NCI-H526 (cell line): ENCODE measurements at regions not wholly inside any gene's neighbourhood (a gene's known extent, or its start where the extent isn't known, plus 50 kb on each side); places are given as distances from the start of the nearest gene placed in this dataset.

ENCODE experiments used
- DNase-seq, 2 experiments: peaks; one replicate each; lab custom pipeline; 2025; lab: John Stamatoyannopoulos, UW

GRCh38 chr21:22582026-22582425 lies 1583.8 kb downstream of the NCAM2 start:
- DNase-seq, result no peak

DNA sequence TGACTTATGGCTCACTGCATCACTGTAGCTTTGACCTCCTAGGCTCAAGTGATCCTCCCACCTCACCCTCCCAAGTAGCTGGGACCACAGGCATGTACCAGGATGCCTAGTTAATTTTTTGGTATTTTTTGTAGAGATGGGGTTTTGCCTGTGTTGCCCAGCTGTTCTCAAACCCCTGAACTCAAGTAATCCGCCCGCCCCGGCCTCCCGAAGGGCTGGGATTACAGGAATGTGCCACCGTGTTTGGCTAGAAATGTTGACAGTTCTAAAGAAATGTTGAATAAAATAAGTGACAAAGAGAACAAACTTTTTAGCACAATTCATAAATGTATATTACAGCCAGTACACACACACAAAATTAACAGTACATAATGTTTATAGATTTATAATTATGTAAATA lies 1586.1 kb downstream of the NCAM2 start:
- DNase-seq, result no peak

GRCh38 chr21:22585558-22585957 lies 1587.3 kb downstream of the NCAM2 start:
- DNase-seq, result no peak

DNA sequence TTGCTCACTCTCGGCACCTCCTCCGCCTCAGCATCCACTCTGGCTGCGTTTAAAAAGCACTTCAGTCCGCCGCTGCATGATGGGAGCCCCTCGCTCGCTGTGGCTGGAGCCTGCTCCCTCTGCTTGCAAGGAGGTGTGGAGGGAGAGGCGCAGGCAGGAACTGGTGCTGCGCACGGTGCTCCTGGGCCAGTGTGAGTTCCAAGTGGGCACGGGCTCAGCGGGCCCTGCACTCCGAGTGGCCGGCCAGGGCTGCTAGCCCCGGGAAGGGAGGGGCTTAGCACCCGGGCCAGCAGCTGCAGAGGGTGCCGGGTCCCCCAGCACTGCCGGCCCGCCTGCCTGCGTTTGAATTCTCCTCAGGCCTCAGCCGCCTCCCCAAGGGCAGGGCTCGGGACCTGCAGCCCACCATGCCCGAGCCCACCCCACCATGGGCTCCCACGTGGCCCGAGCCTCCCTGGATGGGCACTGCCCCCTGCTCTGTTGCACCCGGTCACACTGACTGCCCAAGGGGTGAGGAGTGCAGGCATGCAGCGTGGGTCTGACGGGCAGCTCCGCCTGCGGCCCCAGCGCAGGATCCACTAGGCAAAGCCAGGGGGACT lies 1599.5 kb downstream of the NCAM2 start:
- DNase-seq, result no peak

DNA sequence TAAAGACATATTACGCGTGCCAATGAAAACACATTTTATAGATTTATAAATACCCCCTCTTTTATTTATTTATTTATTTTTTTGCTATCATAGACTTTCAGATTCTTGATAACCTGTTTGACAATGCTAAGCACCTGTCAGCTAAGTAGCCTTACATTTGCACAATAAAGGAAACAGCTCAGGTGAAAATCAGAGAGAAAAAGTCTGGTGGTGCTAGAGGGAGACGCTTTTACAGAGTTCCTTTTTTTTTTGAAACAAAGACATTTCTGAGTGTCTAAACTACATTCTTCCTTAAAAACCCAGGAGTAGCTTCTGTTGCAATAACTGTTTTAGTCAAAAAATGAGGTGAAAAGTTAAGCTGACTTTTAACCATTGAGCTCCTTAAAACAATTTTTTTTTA lies 1611.6 kb downstream of the NCAM2 start:
- no peak for DNase-seq

GRCh38 chr21:22627911-22628310 lies 1629.7 kb downstream of the NCAM2 start:
- DNase-seq, result no peak

DNA sequence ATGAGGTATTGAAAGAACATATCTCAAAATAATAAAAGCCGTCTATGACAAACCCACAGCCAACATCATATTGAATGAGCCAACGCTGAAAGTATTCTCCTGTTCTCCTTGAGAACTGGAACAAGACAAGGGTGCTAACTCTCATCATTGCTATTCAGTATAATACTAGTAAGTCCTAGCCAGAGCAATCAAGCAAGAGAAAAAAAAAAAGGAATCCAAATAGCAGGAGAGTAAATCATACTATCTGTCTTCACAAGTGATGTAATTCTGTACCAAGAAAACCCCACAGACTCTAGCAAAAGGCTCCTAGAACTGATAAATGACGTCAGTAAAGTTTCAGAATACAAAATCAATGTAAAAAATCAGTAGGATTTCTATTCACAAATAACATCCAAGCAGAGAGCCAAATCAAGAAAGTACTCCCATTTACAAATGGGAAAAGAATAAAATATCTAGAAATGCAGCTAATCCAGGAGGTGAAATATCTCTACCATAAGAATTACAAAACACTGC lies 1632.8 kb downstream of the NCAM2 start:
- DNase-seq, result no peak

DNA sequence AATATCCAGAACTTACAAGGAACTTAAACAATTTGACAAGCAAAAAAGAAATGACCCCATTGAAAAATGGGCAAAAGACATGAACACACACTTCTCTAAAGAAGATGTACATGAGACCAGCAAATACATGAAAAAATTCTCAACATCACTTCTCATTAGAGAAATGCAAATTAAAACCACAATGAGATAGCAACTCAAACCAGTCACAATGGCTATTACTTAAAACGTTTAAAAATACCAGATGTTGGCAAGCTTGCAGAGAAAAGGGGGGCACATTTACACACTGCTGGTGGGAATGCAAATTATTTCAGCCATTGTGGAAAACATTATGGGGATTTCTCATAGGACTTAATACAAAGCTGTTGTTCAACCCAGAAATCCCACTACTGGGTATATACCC lies 1634.0 kb downstream of the NCAM2 start:
- DNase-seq, result no peak

DNA sequence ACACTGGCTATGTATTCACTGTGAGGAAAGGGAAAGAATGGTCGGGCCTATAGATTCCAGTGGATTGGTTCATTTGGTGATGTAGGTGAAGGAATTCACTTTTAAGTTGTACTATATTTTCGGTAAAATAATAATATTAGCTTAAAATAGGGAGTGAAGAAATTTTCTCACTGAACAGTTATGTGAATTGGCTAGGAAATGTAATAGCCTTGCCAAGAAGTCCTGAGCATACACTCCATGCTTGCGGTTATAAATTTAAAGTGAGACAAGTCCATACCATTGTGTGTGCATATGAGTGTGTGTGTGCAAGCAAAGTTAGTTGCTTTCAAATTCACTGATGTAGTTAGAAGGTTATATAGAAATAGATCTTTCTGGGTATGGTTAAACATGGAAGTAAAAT lies 1651.0 kb downstream of the NCAM2 start:
- DNase-seq, result no peak

GRCh38 chr21:22650226-22650625 lies 1652.0 kb downstream of the NCAM2 start:
- DNase-seq, result no peak

DNA sequence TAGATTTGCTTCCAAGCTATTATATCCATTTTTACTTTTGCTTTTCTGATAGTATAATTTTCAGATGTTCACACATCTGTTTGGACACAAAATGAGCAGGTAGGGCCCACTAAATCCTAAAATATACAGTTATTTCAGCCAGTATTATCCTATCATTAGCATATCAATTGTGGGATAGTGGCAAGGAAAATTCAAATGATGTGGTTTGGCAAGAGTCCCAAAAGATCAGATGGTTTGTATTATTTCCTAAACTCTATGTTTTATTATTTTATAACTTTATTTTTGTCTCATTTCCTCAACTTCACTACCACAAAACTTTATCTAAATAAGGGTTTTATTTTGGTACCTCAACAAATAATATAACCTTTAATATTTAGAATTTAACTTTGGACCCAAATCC lies 1659.6 kb downstream of the NCAM2 start:
- no peak for DNase-seq

DNA sequence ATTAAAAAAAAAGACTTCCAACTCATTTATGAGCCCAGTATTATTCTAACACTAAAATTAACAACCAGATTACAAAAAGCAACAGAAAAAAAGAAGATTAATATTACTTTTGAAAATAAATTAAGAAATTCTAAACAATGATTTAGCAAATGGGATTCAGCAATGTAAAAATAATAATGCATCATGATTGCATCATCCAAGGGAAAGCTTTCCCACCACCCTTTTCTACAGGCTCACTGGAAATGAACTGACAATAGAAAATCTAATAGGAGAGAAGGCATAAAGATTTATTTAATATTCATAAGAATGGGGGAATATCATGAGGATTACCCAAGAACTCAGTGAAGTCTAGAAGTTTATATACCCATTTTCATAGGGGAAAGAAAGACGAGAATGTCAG lies 1671.9 kb downstream of the NCAM2 start:
- no peak for DNase-seq

DNA sequence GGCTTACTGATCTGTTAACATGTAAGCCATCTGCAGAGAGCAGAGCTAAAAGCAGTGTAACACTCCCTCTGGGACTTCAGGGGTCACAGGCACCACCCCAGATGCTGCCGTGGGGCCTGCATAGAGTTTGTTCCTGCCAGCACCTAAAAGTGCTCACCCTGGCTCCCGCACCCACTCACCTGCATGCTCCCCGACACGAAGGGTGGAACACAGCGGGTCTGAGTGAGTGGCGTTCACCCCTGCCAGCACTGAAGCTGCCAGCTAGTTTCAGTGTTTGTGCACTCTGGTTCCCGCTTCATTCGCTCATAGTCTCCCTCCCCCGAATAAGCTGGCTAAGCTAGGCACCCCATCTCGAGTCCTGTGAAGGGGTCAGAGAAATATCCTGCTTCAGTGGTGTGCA lies 1681.0 kb downstream of the NCAM2 start:
- DNase-seq, result no peak

DNA sequence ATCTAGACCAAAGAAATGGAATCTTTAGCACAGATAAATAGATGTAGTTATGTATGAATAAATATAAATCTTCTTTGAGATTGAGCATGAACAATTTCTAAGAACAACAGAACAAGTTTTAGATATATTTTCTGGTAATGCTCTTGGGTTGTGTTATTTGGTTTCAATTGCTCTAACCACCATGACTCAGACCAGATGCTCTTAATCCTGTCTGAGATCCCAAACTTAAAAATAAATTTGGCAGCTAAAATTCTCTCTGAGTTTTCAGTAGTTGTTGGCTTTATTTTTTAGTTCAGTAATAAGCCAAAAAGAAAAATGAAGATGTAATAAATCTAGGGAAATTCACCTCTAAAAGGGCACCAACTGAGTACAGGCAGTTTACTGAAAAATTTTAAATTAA lies 1693.4 kb downstream of the NCAM2 start:
- no peak for DNase-seq

GRCh38 chr21:22703521-22703920 lies 1705.3 kb downstream of the NCAM2 start:
- DNase-seq, result no peak

- DNase-seq, result no peak
Measured at GRCh38 chr21:22710721-22711120, 1712.5 kb downstream of the NCAM2 start.

- no peak for DNase-seq
Measured at GRCh38 chr21:22711636-22712035, 1713.4 kb downstream of the NCAM2 start.

DNA sequence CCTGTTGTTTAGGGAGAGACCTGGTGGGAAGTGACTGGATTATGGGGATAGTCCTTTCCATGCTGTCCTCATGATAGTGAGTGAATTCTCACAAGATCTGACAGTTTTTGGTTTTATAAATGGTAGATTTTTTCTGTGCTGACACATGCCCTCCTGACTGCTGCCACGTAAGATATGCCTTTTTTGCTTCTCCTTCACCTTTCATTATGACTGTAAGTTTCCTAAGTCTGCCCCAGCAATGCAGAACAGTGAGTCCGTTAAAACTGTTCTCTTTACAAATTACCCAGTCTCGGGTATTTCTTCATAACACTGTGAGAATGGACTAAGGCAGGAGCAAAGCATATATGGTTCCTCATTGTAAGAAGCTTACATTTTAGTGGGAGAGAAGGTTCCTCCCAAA lies 1727.2 kb downstream of the NCAM2 start:
- DNase-seq, result no peak

- DNase-seq, result no peak
Measured at GRCh38 chr21:22728091-22728490, 1729.9 kb downstream of the NCAM2 start.

GRCh38 chr21:22743085-22743484 lies 1744.9 kb downstream of the NCAM2 start:
- no peak for DNase-seq

GRCh38 chr21:22754746-22755145 lies 1756.5 kb downstream of the NCAM2 start:
- DNase-seq, result no peak

DNA sequence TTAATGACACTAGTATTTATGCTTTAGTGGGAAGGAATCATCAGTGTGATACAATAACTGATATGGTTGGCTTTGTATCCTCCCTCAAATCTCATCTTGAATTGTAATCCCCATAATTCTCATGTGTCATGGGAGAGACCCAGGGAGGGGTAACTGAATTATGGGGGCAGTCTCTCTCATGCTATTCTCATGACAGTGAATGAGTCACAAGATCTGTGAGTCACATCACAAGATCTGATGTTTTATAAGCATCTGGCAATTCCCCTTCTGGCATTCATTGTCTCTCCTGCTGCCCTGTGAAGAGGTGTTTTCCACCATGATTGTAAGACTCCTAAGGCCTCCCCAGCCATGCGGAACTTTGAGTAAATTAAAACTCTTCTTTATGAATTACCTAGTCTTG lies 1760.3 kb downstream of the NCAM2 start:
- DNase-seq, result no peak

DNA sequence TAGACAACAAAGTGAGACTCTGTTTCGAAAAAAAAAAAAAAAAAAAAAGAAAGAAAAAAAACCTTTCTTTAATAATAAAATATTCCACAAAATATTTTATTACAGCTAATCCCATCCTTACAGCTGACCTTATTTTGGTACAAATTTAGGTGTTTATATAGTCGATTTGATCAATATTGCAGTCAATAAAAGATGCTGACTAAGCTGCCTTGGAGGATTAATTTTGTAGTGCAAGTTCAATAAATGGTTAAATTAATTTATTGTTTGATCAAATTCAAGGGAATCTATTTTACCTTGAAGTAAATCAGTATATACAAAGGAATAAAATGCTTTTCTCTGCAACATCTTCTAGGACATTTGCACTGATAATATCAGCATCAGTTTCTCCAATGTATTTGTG lies 1764.3 kb downstream of the NCAM2 start:
- no peak for DNase-seq

- DNase-seq, result no peak
Measured at GRCh38 chr21:22763442-22763841, 1765.2 kb downstream of the NCAM2 start.

DNA sequence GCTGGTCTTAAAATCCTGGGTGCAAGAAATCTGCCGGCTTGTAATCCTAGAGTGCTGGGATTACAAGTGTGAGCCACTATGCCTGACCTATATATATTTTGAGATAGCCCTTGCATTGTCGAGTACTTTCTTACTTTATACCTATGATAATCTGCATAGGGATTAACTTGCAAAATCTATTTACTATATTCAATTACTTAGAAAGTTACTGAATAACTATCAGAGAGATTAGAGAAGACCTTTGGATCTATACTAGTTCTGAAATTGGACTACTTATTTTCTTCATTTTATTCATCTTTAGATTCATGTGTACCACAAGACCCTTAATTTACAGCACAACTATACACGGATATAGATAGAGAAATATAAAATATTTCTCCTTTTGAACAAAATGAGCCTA lies 1766.0 kb downstream of the NCAM2 start:
- DNase-seq, result no peak
